PFSK-1 (cell line): ENCODE measurements at regions not wholly inside any gene's neighbourhood (a gene's known extent, or its start where the extent isn't known, plus 50 kb on each side); places are given as distances from the start of the nearest gene placed in this dataset.

ENCODE experiments used
- POLR2AphosphoS5 ChIP-seq: IDR thresholded peaks from 2 replicates; pipeline ENCODE4 v1.6.1; 2012; ENCODE audit warnings: low read depth, mild to moderate bottlenecking, control low read depth, low read length, moderate library complexity
- SIN3A ChIP-seq: IDR thresholded peaks from 2 replicates; pipeline ENCODE4 v1.6.1; 2012; ENCODE audit warnings: mild to moderate bottlenecking, low read length, moderate library complexity, borderline replicate concordance; ENCODE audit not compliant: insufficient read depth
- TF ChIP-seq, protein P1 (sequence below), 2 experiments: IDR thresholded peaks; 2 replicates each; pipeline versions ENCODE4 v1.6.1 to v1.8.0; 2011 to 2012; ENCODE audit warnings: low read depth in 2 of 2, low read length in 2 of 2, control low read depth in 1 of 2, inconsistent platforms in 1 of 2, mild to moderate bottlenecking in 1 of 2, moderate library complexity in 1 of 2; ENCODE audit not compliant: insufficient read depth in 1 of 2

DNA sequence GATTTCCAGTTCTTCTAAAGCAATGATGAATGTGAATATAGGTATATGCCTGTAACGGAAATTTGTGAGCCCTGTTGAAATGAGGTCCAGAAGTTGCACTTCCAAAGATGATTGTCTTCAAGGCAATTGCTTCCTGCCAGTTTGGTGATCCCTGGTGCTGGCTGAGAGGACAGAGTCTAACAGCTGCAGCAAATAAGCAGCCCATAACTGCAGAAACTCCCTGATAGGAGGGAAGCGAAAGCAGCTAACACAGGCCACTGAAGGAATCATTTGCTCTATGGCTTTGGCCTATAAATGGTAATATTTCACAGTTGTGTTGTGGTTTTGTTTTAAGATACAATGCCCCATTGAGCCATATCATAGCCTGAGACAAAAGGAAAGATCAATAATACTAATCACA lies 451.5 kb upstream of the MIR17HG start:
- TF ChIP-seq, protein P1, sequence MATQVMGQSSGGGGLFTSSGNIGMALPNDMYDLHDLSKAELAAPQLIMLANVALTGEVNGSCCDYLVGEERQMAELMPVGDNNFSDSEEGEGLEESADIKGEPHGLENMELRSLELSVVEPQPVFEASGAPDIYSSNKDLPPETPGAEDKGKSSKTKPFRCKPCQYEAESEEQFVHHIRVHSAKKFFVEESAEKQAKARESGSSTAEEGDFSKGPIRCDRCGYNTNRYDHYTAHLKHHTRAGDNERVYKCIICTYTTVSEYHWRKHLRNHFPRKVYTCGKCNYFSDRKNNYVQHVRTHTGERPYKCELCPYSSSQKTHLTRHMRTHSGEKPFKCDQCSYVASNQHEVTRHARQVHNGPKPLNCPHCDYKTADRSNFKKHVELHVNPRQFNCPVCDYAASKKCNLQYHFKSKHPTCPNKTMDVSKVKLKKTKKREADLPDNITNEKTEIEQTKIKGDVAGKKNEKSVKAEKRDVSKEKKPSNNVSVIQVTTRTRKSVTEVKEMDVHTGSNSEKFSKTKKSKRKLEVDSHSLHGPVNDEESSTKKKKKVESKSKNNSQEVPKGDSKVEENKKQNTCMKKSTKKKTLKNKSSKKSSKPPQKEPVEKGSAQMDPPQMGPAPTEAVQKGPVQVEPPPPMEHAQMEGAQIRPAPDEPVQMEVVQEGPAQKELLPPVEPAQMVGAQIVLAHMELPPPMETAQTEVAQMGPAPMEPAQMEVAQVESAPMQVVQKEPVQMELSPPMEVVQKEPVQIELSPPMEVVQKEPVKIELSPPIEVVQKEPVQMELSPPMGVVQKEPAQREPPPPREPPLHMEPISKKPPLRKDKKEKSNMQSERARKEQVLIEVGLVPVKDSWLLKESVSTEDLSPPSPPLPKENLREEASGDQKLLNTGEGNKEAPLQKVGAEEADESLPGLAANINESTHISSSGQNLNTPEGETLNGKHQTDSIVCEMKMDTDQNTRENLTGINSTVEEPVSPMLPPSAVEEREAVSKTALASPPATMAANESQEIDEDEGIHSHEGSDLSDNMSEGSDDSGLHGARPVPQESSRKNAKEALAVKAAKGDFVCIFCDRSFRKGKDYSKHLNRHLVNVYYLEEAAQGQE (IDR thresholded peaks at IDR 0.05; ENCODE audit: insufficient read depth in 1 of 2, low read depth in 2 of 2, low read length in 2 of 2) = no peak
- TF ChIP-seq POLR2AphosphoS5 = no peak
- no peak for TF ChIP-seq SIN3A
